HepG2 (cell line): ENCODE measurements at regions not wholly inside any gene's neighbourhood (a gene's known extent, or its start where the extent isn't known, plus 50 kb on each side); places are given as distances from the start of the nearest gene placed in this dataset.

Experiments used
- ASH2L ChIP-seq: fragments of 300-600, 200-600 bp; sonication (generic); IDR thresholded peaks from 2 replicates; pipeline ENCODE4 v1.7.0; 2017; ENCODE audit warnings: low read depth, mild to moderate bottlenecking, moderate library complexity, mixed read lengths, low read length; ENCODE audit not compliant: insufficient read length
- ATF7-NPFF ChIP-seq: sonication (generic); formaldehyde crosslinking; IDR thresholded peaks from 2 replicates; pipeline ENCODE4 v1.8.1; 2023; ENCODE audit warnings: mild to moderate bottlenecking, low read depth, missing genetic modification reagents, moderate library complexity
- DNMT3B ChIP-seq: conservative IDR thresholded peaks from 2 replicates; pipeline ENCODE4 v1.6.1; 2016; ENCODE audit warnings: missing biosample characterization, control low read depth
- DR1 ChIP-seq: sonication (generic); formaldehyde crosslinking; IDR thresholded peaks from 2 replicates; pipeline ENCODE4 v1.8.0; 2021; ENCODE audit warnings: mild to moderate bottlenecking, missing genetic modification reagents, inconsistent platforms
- EP300 ChIP-seq, 3 experiments: sonication (generic) in 1 of 3; formaldehyde crosslinking in 1 of 3; IDR thresholded peaks; 2 replicates each; pipeline versions ENCODE4 v1.5.1 to v1.6.1; 2011 to 2020; ENCODE audit warnings: low read depth in 2 of 3, low read length in 2 of 3, borderline replicate concordance in 1 of 3, improper control_type of control experiment in 1 of 3, mild to moderate bottlenecking in 1 of 3, missing genetic modification reagents in 1 of 3, moderate library complexity in 1 of 3
- FIP1L1 ChIP-seq: fragments of 200-400 bp; formaldehyde crosslinking; IDR thresholded peaks from 2 replicates; pipeline ENCODE4 v1.6.1; 2018; ENCODE audit warnings: low read depth, mild to moderate bottlenecking, low read length, moderate library complexity, borderline replicate concordance; ENCODE audit not compliant: insufficient read depth
- KLF13 ChIP-seq: sonication (generic); formaldehyde crosslinking; IDR thresholded peaks from 2 replicates; pipeline ENCODE4 v1.4.0; 2020; ENCODE audit warnings: mild to moderate bottlenecking, missing genetic modification reagents
- MAFF ChIP-seq: IDR thresholded peaks from 2 replicates; pipeline ENCODE4 v1.6.1; 2011; ENCODE audit warnings: low read depth, low read length, improper control_type of control experiment
- NFKBIZ ChIP-seq: IDR thresholded peaks from 2 replicates; pipeline ENCODE4 v1.6.1; 2018; ENCODE audit warnings: missing genetic modification reagents, missing compliant biosample characterization
- PBX2 ChIP-seq: IDR thresholded peaks from 2 replicates; pipeline ENCODE4 v1.6.1; 2016; ENCODE audit warnings: control low read depth
- THAP11 ChIP-seq: IDR thresholded peaks from 2 replicates; pipeline ENCODE4 v1.6.1; 2016; ENCODE audit warnings: missing biosample characterization, missing genetic modification reagents
- YY1 ChIP-seq: IDR thresholded peaks from 2 replicates; pipeline ENCODE4 v1.6.1; 2011; ENCODE audit warnings: low read length, low read depth, moderate library complexity, mild to moderate bottlenecking; ENCODE audit not compliant: insufficient read depth, insufficient replicate concordance
- ZC3H13 ChIP-seq: sonication (generic); formaldehyde crosslinking; IDR thresholded peaks from 2 replicates; pipeline ENCODE4 v1.8.1; 2023; ENCODE audit warnings: mild to moderate bottlenecking, missing genetic modification reagents, moderate library complexity
- ZIK1 ChIP-seq: sonication (generic); formaldehyde crosslinking; IDR thresholded peaks from 2 replicates; pipeline ENCODE4 v1.5.0; 2020; ENCODE audit warnings: mild to moderate bottlenecking, low read depth, missing genetic modification reagents, borderline replicate concordance
- ZNF383 ChIP-seq: sonication (generic); formaldehyde crosslinking; IDR thresholded peaks from 2 replicates; pipeline ENCODE4 v1.4.0; 2020; ENCODE audit warnings: missing genetic modification reagents, mild to moderate bottlenecking, borderline replicate concordance
- ZNF513 ChIP-seq: sonication (generic); formaldehyde crosslinking; conservative IDR thresholded peaks from 2 replicates; pipeline ENCODE4 v1.5.0; 2020; ENCODE audit warnings: missing genetic modification reagents
- ZNF577 ChIP-seq: sonication (generic); formaldehyde crosslinking; IDR thresholded peaks from 2 replicates; pipeline ENCODE4 v1.4.0; 2020; ENCODE audit warnings: mild to moderate bottlenecking, low read depth, missing genetic modification reagents, borderline replicate concordance
- ZNF7 ChIP-seq: IDR thresholded peaks from 2 replicates; pipeline ENCODE4 v1.6.1; 2016; ENCODE audit warnings: missing biosample characterization, missing genetic modification reagents
- TF ChIP-seq, protein P1 (sequence below): sonication (generic); formaldehyde crosslinking; IDR thresholded peaks from 2 replicates; pipeline ENCODE4 v1.4.0; 2020; ENCODE audit warnings: mild to moderate bottlenecking, missing genetic modification reagents, borderline replicate concordance
- TF ChIP-seq, protein P2 (sequence below): sonication (generic); formaldehyde crosslinking; IDR thresholded peaks from 2 replicates; pipeline ENCODE4 v1.4.0; 2020; ENCODE audit warnings: missing genetic modification reagents, borderline replicate concordance
- TF ChIP-seq, protein P3 (sequence below): IDR thresholded peaks from 2 replicates; pipeline ENCODE4 v1.6.1; 2018; ENCODE audit warnings: missing genetic modification reagents, mild to moderate bottlenecking, missing compliant biosample characterization

DNA sequence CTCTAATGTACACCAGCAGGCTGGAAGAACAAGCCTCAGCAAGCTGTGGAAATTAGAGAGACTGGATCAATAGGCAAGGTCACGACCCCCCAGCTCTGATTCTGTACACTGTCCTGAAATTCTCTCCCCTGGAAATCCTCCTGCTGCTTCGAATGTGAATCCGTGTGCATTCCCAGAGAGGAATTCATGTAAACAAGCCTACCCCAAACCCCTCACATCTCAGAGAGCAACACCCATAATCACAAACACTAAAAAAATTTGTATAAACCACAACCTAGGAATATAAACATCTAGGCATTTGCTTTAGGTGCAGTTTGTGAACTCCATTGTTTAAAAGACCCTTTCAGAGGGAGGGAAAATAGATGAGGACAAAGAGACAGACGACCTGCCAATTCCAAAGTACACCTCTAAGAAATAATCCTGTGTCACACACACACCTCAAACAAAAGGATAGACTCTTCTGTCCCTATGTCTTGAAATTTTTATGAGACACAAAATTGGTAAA lies 325.2 kb downstream of the WDR72 start (continued):
- no peak for TF ChIP-seq PBX2 (CRISPR knock-in tag)
- no peak for TF ChIP-seq NFKBIZ (CRISPR knock-in tag)
- no peak for TF ChIP-seq ZNF7
- peak; percentile 84 for TF ChIP-seq ASH2L
- no peak for TF ChIP-seq DR1 (CRISPR knock-in tag)
- no peak for TF ChIP-seq ZNF577 (CRISPR knock-in tag)
- no peak for TF ChIP-seq ZIK1 (CRISPR knock-in tag)
- TF ChIP-seq EP300 (IDR thresholded peaks at IDR 0.05; ENCODE audit: low read depth in 2 of 2, low read length in 2 of 2): peak in 1 of 2 experiments; percentile 87; a peak in 2 of 4 replicates
- peak; percentile 58; the same call in 1 of the 2 replicates for TF ChIP-seq EP300 (CRISPR knock-in tag; IDR thresholded peaks at IDR 0.05; ENCODE audit: borderline replicate concordance)
- peak; percentile 30; the same call in 1 of the 2 replicates for TF ChIP-seq THAP11
- TF ChIP-seq, protein P1, sequence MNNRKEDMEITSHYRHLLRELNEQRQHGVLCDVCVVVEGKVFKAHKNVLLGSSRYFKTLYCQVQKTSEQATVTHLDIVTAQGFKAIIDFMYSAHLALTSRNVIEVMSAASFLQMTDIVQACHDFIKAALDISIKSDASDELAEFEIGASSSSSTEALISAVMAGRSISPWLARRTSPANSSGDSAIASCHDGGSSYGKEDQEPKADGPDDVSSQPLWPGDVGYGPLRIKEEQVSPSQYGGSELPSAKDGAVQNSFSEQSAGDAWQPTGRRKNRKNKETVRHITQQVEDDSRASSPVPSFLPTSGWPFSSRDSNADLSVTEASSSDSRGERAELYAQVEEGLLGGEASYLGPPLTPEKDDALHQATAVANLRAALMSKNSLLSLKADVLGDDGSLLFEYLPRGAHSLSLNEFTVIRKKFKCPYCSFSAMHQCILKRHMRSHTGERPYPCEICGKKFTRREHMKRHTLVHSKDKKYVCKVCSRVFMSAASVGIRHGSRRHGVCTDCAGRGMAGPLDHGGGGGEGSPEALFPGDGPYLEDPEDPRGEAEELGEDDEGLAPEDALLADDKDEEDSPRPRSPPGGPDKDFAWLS: no peak
- no peak for TF ChIP-seq KLF13
- TF ChIP-seq ZNF383 (CRISPR knock-in tag): no peak
- no peak for TF ChIP-seq ATF7-NPFF (CRISPR knock-in tag)
- TF ChIP-seq, protein P2, sequence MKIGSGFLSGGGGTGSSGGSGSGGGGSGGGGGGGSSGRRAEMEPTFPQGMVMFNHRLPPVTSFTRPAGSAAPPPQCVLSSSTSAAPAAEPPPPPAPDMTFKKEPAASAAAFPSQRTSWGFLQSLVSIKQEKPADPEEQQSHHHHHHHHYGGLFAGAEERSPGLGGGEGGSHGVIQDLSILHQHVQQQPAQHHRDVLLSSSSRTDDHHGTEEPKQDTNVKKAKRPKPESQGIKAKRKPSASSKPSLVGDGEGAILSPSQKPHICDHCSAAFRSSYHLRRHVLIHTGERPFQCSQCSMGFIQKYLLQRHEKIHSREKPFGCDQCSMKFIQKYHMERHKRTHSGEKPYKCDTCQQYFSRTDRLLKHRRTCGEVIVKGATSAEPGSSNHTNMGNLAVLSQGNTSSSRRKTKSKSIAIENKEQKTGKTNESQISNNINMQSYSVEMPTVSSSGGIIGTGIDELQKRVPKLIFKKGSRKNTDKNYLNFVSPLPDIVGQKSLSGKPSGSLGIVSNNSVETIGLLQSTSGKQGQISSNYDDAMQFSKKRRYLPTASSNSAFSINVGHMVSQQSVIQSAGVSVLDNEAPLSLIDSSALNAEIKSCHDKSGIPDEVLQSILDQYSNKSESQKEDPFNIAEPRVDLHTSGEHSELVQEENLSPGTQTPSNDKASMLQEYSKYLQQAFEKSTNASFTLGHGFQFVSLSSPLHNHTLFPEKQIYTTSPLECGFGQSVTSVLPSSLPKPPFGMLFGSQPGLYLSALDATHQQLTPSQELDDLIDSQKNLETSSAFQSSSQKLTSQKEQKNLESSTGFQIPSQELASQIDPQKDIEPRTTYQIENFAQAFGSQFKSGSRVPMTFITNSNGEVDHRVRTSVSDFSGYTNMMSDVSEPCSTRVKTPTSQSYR (CRISPR knock-in tag): no peak
- no peak for TF ChIP-seq MAFF
- TF ChIP-seq, protein P3, sequence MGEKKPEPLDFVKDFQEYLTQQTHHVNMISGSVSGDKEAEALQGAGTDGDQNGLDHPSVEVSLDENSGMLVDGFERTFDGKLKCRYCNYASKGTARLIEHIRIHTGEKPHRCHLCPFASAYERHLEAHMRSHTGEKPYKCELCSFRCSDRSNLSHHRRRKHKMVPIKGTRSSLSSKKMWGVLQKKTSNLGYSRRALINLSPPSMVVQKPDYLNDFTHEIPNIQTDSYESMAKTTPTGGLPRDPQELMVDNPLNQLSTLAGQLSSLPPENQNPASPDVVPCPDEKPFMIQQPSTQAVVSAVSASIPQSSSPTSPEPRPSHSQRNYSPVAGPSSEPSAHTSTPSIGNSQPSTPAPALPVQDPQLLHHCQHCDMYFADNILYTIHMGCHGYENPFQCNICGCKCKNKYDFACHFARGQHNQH (CRISPR knock-in tag): peak; percentile 70; the same call in 1 of the 2 replicates
- TF ChIP-seq ZC3H13 (CRISPR knock-in tag): no peak
- TF ChIP-seq FIP1L1: no peak
- TF ChIP-seq DNMT3B (CRISPR knock-in tag): peak; percentile 65; the same call in 1 of the 2 replicates
- TF ChIP-seq ZNF513 (CRISPR knock-in tag): no peak
- no peak for TF ChIP-seq YY1
